AG04450 (cell line): ENCODE measurements at regions not wholly inside any gene's neighbourhood (a gene's known extent, or its start where the extent isn't known, plus 50 kb on each side); places are given as distances from the start of the nearest gene placed in this dataset.

ENCODE experiments used
- CTCF ChIA-PET: fragments of 300-600, 350-600 bp; formaldehyde crosslinking; extraction: SDS; loops from one replicate; lab custom pipeline; 2022; ENCODE audit warnings: antibody characterized with exemption, inconsistent platforms; lab: Charles Lee
- POLR2A ChIA-PET: fragments of 350-600 bp; formaldehyde crosslinking; extraction: SDS; loops from one replicate; lab custom pipeline; 2021; ENCODE audit warnings: antibody characterized with exemption, inconsistent platforms; lab: Yijun Ruan, JAX
- DNase-seq: peaks from one replicate; pipeline ENCODE4 v3.0.0-alpha.2; 2011; ENCODE audit warnings: low read depth, low spot score
- H3K27ac ChIP-seq: one replicate; pipeline ENCODE4 v1.5.1; 2012; ENCODE audit warnings: low read depth, low read length, control low read depth
- H3K27me3 ChIP-seq: one replicate; pipeline ENCODE4 v1.6.0; 2012; ENCODE audit warnings: low read length; ENCODE audit not compliant: control insufficient read depth, insufficient read depth
- H3K4me3 ChIP-seq: 2 replicates; pipeline ENCODE4 v1.5.1; 2011; ENCODE audit warnings: mild to moderate bottlenecking, low read depth, low read length, control low read depth
- H3K9me3 ChIP-seq: 2 replicates; pipeline ENCODE4 v1.5.1; 2012; ENCODE audit warnings: low read length; ENCODE audit not compliant: control insufficient read depth, insufficient read depth
- TF ChIP-seq, protein P1 (sequence below): IDR thresholded peaks from 2 replicates; pipeline ENCODE4 v1.5.1; 2011; ENCODE audit warnings: low read depth, low read length, control low read depth, inconsistent platforms

GRCh38 chr20:48454671-48455490, 372.9 kb downstream of the PREX1 start:
- no peak overlapping the region for H3K4me3 ChIP-seq
- no peak for DNase-seq
- ChIA-PET CTCF (interaction anchor here (0.6 kb wide), 1 partner anchor 668 kb away, joined by 3 read pairs; no protein-coding TSS in a partner anchor), POLR2A (no interaction called here)
- H3K27me3 ChIP-seq, result no peaks in the 10 kb centered on the region
- H3K27ac ChIP-seq, result no peak overlapping the region
- peaks cover 2% of the 10 kb centered on the region; the same call in 1 of the 2 replicates for H3K9me3 ChIP-seq
- TF ChIP-seq, protein P1, sequence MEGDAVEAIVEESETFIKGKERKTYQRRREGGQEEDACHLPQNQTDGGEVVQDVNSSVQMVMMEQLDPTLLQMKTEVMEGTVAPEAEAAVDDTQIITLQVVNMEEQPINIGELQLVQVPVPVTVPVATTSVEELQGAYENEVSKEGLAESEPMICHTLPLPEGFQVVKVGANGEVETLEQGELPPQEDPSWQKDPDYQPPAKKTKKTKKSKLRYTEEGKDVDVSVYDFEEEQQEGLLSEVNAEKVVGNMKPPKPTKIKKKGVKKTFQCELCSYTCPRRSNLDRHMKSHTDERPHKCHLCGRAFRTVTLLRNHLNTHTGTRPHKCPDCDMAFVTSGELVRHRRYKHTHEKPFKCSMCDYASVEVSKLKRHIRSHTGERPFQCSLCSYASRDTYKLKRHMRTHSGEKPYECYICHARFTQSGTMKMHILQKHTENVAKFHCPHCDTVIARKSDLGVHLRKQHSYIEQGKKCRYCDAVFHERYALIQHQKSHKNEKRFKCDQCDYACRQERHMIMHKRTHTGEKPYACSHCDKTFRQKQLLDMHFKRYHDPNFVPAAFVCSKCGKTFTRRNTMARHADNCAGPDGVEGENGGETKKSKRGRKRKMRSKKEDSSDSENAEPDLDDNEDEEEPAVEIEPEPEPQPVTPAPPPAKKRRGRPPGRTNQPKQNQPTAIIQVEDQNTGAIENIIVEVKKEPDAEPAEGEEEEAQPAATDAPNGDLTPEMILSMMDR, result no peak

DNA sequence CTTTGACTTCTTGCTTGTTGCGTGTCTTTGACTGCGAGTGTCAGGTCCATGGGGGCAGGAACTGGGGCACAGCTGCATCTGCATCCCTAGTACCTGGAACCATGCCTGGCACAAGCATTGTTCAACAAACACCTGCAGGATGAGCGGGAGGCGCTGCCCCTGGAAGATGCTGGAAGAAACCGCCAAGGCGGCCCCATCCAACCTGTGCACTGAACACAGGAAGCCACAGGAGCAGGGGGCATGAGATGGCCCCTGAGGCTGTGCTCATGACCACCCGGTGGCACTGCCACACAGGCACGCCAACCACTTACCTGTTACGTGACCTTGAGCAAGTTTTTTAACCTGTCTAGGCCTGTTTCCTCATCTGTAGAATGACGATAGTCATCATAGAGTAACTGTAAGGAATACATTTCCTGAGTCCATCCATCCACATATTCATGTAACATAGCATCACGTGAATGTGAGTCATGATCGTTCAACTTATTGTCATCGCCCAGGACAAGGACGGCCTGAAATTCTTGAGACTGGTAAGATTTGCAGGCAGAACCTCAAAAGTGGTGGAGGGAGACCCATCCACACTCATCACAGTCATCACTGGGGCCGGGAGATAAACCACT, 374.2 kb downstream of the PREX1 start:
- CTCF ChIA-PET, result no interaction called here
- Histone ChIP-seq H3K27me3 (no peaks in the 10 kb centered on the region), H3K27ac (no peak overlapping the region), H3K4me3 (no peak overlapping the region), H3K9me3 (peaks cover 2% of the 10 kb centered on the region; the same call in 1 of the 2 replicates)
- TF ChIP-seq, protein P1, result no peak
- no peak for DNase-seq
- POLR2A ChIA-PET, result no interaction called here

DNA sequence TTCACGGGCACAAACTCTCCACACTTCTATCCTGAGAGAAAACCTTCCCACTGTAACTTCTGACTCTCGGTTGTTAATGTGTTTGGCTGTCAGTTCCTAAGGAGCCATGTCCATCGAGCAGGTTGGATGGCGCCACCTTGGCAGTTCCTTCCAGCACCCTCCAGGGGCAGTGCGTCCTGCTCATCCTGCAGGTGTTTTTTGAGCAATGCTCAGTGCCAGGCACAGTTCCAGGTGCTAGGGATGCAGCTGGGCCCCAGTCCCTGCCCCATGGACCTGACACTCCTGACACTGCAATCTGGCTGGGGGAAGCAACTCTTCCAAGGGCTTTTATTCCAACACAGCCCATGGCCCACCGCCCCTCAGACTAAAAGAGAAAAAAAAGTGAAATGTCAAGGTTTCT, 376.4 kb downstream of the PREX1 start:
- ChIA-PET CTCF (no interaction called here), POLR2A (no interaction called here)
- no peak overlapping the region for H3K27ac ChIP-seq
- no peaks in the 10 kb centered on the region for H3K27me3 ChIP-seq
- no peak overlapping the region for H3K4me3 ChIP-seq
- no peak for DNase-seq
- peaks cover 2% of the 10 kb centered on the region; the same call in 1 of the 2 replicates for H3K9me3 ChIP-seq
- TF ChIP-seq, protein P1, result no peak

- ChIA-PET CTCF (interaction anchor here (1.5 kb wide), 1 partner anchor 172 kb away, joined by 5 read pairs; no protein-coding TSS in a partner anchor), POLR2A (no interaction called here)
- TF ChIP-seq, protein P1, result no peak
- H3K9me3 ChIP-seq, result peaks cover 6% of the 10 kb centered on the region
- H3K27ac ChIP-seq, result no peak overlapping the region
- H3K4me3 ChIP-seq, result no peak overlapping the region
- no peak for DNase-seq
- H3K27me3 ChIP-seq, result no peaks in the 10 kb centered on the region
Measured at GRCh38 chr20:48448666-48449600, 378.9 kb downstream of the PREX1 start.
